BJ (cell line): ENCODE measurements at regions not wholly inside any gene's neighbourhood (a gene's known extent, or its start where the extent isn't known, plus 50 kb on each side); places are given as distances from the start of the nearest gene placed in this dataset.

Source experiments
- CTCF ChIA-PET: fragments of 350-600 bp; formaldehyde crosslinking; extraction: SDS; loops from one replicate; lab custom pipeline; 2021; ENCODE audit warnings: antibody characterized with exemption, inconsistent platforms; lab: Yijun Ruan, JAX
- POLR2A ChIA-PET: fragments of 300-600 bp; sonication (Branson Sonifier 250); formaldehyde crosslinking; extraction: SDS; loops from one replicate; lab custom pipeline; 2021; ENCODE audit warnings: antibody characterized with exemption; lab: Charles Lee
- DNase-seq: peaks from one replicate; pipeline ENCODE4 v3.0.0-alpha.2; 2011; ENCODE audit warnings: low read depth
- H3K27me3 ChIP-seq: 2 replicates; pipeline ENCODE4 v1.6.0; 2011; ENCODE audit warnings: low read length; ENCODE audit not compliant: control insufficient read depth, insufficient read depth
- H3K36me3 ChIP-seq: 2 replicates; pipeline ENCODE4 v1.5.1; 2011; ENCODE audit warnings: low read length; ENCODE audit not compliant: control insufficient read depth, insufficient read depth
- H3K4me3 ChIP-seq: 2 replicates; pipeline ENCODE4 v1.5.1; 2011; ENCODE audit warnings: low read depth, mild to moderate bottlenecking, control low read depth, low read length
- TF ChIP-seq, protein P1 (sequence below): IDR thresholded peaks from 2 replicates; pipeline ENCODE4 v1.5.1; 2011; ENCODE audit warnings: low read depth, mild to moderate bottlenecking, control low read depth, inconsistent platforms, low read length, moderate library complexity; ENCODE audit not compliant: insufficient read depth

GRCh38 chr5:67731886-67732285 lies 483.7 kb upstream of the PIK3R1 start:
- ChIA-PET CTCF (no interaction called here), POLR2A (no interaction called here)
- TF ChIP-seq, protein P1, sequence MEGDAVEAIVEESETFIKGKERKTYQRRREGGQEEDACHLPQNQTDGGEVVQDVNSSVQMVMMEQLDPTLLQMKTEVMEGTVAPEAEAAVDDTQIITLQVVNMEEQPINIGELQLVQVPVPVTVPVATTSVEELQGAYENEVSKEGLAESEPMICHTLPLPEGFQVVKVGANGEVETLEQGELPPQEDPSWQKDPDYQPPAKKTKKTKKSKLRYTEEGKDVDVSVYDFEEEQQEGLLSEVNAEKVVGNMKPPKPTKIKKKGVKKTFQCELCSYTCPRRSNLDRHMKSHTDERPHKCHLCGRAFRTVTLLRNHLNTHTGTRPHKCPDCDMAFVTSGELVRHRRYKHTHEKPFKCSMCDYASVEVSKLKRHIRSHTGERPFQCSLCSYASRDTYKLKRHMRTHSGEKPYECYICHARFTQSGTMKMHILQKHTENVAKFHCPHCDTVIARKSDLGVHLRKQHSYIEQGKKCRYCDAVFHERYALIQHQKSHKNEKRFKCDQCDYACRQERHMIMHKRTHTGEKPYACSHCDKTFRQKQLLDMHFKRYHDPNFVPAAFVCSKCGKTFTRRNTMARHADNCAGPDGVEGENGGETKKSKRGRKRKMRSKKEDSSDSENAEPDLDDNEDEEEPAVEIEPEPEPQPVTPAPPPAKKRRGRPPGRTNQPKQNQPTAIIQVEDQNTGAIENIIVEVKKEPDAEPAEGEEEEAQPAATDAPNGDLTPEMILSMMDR: no peak
- H3K4me3 ChIP-seq: no peak overlapping the region
- no peaks in the 10 kb centered on the region for H3K36me3 ChIP-seq
- H3K27me3 ChIP-seq: no peaks in the 10 kb centered on the region
- no peak for DNase-seq

GRCh38 chr5:67730917-67731474 lies 484.6 kb upstream of the PIK3R1 start:
- ChIA-PET POLR2A (no interaction called here), CTCF (no interaction called here)
- TF ChIP-seq, protein P1: no peak
- Histone ChIP-seq H3K27me3 (no peaks in the 10 kb centered on the region), H3K36me3 (no peaks in the 10 kb centered on the region), H3K4me3 (no peak overlapping the region)
- no peak for DNase-seq

DNA sequence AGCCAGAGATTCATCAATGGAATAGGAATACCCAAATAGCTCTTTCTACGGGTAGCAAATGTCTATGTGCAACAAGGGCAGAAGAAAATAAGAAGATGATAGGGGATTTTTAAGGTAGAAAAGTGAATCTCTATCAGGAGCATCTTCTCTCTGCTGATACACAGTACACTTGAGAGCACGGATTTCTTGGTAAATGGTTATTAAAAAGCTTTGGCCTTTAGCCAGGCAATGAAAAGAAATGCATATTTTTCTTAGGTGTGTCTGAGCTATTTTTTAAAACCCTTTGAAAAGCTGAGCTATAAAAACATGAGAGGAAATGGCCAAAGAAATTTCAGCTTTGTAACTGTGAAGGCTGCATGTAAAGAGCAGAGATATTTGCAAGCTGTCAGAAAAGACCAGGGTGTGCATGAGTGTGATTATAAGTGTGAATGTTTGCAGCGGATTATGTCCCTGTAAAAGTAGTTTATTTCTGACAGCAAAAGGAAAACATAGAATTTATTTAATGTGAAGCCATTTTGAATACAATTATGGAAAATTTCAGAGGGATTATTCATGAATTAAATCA lies 487.1 kb upstream of the PIK3R1 start:
- CTCF ChIA-PET: no interaction called here
- no peaks in the 10 kb centered on the region for H3K27me3 ChIP-seq
- H3K36me3 ChIP-seq: no peaks in the 10 kb centered on the region
- TF ChIP-seq, protein P1: no peak
- POLR2A ChIA-PET: no interaction called here
- no peak overlapping the region for H3K4me3 ChIP-seq
- no peak for DNase-seq

GRCh38 chr5:67725604-67726003 lies 490.0 kb upstream of the PIK3R1 start:
- CTCF ChIA-PET: no interaction called here

GRCh38 chr5:67724412-67725135 lies 491.0 kb upstream of the PIK3R1 start:
- TF ChIP-seq, protein P1: no peak
- H3K36me3 ChIP-seq: no peaks in the 10 kb centered on the region
- no peak overlapping the region for H3K4me3 ChIP-seq
- no peaks in the 10 kb centered on the region for H3K27me3 ChIP-seq
- no peak for DNase-seq
- POLR2A ChIA-PET: no interaction called here
- CTCF ChIA-PET: no interaction called here

More at GRCh38 chr5:67725604-67726003, 490.0 kb upstream of the PIK3R1 start:
- POLR2A ChIA-PET: no interaction called here
- Histone ChIP-seq H3K4me3 (no peak overlapping the region), H3K36me3 (no peaks in the 10 kb centered on the region), H3K27me3 (no peaks in the 10 kb centered on the region)
- DNase-seq: no peak
- TF ChIP-seq, protein P1: no peak
